ENCODE measurements at regions not wholly inside any gene's neighbourhood (a gene's known extent, or its start where the extent isn't known, plus 50 kb on each side); places are given as distances from the start of the nearest gene placed in this dataset.

DNA sequence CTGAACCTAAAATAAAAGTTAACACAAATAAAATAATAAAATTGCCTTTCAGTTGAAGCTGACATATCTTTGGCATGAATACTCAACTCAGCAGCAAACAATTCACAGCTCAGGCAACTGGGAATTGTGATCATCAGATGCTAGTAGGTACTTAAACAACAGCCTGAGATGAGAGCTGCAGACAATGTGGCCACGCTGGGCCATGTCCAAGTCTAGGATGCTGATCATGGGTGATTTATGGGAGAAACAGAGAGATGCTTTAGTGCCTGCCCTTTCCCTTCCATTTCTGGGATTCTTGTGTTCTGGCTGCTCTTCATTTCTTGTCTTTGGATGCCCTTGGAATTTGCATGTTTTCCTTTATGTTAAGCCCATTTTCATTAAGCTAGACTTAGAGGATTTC, 212.4 kb upstream of the CWC22 start:
- no peak for DNase-seq (ENCODE audit: low spot score)

DNA sequence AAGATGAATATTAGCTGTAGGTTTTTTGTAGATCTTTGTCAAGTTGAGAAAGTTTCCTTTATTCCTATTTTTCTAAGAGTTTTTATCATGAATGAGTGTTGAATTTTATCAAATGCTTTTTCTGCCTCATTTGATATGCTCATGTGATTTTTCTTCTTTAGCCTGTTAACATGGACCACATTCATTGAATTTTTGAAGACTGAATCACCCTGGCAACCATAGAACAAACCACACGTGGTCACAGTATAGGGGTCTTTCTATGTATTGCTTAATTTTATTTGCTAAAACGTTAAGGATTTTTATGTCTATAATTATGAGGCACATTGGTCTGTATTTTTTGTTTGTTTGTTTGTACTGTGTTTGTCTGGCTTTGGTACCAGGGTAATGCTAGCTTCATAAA, 201.7 kb upstream of the CWC22 start:
- DNase-seq (ENCODE audit: low spot score) = no peak

DNA sequence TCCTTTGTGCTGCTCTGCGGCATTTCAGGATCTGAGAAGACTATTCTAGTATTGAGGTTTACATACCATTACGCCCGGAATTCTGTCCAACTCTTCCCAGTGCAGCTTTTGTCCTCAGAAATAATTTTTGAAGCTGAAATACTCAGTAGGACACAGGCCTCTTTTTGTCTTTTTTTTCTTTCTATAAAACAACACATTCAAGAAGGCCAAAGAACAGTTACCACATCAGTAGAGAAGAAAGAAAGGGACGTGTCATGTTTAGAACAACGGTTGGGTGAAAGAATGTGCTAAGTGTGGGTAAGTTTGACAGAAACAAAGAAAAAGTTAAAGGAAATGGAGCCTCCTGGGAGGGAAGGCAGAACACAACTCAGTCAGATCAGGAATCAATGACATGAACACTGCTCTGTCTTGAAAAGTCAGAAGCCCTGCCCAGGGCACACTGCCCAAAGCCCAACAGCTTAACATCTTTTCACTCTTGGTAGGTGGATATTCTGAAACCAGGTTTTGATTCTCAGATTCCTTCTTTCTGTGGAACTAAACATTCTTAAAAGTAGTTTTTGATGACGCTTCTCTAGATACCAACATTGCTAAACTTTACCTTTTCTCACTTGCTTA, 198.6 kb upstream of the CWC22 start:
- no peak for DNase-seq (ENCODE audit: low spot score)

DNA sequence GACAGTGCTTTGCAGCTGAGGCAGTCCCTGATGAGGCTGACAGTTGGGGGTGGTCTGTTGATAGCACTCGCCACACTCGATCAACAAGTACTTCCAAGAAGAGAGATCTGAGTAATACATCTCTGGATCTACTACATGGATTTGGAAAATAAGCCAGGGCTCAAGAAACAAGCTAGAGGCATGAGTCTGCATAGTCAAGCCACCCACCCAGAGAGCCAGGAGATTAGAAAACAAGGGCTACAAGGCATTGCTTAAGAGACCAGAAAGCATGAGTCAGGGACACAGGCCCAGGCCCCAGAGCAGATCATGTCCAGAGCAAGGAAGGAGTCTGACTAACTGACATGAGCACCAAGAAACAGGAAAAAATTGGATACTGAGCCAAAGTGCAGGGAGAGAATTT, 196.9 kb upstream of the CWC22 start:
- DNase-seq (ENCODE audit: low spot score) = no peak

DNA sequence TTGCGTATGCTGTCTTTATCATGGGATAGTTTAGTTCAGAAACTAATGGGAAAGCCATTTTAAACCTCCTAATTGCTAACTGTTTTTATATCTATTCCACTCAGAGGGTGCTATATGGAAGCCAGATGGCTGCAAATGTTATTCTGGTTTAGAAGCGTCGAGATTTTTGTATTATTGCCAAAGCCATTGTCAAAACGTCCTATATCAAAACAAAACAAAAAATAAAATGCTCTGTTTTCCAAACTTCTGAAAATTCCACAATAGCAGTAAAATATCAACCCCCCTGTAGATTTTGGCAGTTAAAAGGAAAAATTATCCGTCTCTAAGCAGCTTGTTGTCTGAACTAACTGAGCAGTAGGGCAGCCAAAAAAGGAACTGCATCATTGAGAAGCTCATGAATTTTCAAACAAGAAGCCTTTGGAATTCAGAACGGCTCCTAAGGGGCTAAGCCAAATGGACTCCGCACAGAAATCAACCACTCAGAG, 195.4 kb upstream of the CWC22 start:
- no peak for DNase-seq (ENCODE audit: low spot score)

DNA sequence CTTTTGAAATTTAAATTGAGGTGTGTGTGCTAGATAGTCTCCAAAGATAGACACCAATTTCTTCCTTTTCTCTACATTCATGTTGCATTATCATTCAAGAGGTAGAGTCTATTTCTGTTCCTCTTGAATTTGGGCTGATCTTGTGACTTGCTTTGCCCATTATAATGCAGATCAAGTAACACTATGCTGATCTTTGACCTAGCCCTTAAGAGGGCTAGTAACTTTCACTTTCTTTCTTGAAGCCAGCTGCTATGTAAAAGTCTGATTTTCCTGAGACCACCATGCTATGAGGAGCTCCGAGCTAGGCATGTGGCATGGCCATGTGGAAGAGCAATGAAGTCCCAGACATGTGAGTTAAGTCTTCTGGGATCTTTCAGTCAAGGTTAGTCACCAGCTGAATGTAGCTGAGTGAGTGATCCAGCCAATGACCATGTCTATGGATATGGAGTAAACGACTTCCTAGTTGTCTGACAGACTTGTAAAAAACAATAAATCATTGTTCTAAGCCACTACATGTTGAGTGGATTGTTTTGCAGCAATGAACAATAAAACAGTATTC, 189.4 kb upstream of the CWC22 start:
- no peak for DNase-seq (ENCODE audit: low spot score)

DNA sequence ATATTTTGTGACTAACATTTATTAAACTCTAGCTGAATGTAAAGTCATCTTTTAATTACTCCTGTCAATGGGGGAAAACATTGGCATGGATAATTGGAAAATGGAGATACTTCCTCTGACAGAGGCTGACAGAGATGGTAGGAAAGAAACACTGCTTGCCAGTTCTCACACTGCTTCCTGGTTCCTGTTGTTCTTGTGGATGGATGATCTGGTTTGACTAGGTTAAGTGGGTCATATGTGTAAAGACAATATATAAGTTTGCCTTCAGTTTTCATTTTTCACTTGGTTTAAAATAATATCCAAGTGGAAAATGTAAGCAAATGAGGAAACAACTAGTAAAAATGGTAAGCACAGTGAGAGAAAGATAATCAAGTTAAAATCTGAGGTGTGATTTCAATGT, 188.8 kb upstream of the CWC22 start:
- DNase-seq (ENCODE audit: low spot score) = no peak

DNA sequence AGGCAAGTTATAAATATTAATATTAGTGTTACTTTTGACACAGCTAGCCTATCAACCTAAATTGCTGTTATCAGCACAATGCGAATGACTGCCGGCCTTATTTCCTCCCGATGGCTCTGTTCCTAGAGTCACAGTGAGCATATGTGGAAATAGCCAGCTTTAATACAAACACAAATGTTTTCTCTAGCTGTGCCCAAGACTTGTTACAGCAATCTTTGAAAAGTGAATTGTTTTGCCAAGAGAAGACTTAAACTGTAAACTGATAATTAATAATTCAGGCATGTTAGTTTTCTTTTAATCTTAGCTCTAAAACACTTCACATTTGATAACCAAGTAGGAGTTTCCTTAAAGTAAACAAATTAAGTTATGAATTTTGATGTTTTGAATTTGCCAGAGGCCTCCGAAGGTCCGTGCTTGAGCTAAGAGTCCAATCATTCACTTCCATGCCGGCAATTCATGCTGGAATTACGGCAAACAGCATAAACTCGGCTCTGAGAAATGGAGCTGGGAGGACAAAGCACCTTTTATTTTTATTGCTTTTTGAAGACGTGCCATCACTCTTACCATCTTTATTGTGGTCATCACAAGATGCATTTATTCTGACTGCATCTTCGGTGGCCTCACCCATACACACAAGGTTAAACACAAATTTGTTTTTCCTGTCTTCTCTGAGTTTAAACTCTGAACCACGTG, 184.5 kb upstream of the CWC22 start:
- DNase-seq (ENCODE audit: low spot score) = no peak

DNA sequence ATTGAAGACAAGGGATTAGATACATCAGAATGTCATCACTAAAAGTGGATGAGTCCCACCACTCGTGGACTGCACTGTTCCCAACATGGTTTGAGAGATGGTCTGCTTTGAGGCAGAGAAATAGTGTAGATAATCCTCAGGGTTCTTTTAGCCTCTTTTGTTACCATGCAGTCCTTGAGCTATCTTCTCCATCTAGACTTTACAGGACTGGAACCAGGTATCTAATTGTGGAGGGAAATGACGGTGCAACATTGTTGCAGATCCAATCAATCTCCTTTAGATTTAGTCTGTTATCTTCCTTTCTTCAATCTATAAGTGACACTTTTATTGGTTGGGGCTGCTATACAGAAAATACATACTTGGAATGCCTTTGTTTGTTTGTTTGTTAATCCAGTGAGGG, 183.8 kb upstream of the CWC22 start:
- DNase-seq (ENCODE audit: low spot score) = no peak

DNA sequence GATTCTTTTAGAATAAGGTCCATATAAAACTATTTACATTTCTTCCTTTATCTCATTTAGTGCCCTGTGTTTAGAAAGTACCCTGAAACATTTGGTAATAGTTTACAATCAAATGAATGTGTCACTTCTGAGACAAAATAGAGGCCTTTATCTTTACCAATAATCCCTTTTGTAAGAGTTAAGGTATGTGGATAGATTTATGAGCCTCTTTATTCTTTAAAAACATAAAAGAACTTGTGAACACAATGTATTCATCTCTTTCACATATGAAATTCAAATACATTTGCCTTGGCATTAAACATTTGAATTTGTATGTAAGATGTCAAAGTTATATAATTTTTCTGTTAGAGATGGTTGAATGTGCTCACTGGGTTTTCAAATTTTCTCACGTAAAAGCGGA, 180.5 kb upstream of the CWC22 start:
- DNase-seq (ENCODE audit: low spot score) = no peak

DNA sequence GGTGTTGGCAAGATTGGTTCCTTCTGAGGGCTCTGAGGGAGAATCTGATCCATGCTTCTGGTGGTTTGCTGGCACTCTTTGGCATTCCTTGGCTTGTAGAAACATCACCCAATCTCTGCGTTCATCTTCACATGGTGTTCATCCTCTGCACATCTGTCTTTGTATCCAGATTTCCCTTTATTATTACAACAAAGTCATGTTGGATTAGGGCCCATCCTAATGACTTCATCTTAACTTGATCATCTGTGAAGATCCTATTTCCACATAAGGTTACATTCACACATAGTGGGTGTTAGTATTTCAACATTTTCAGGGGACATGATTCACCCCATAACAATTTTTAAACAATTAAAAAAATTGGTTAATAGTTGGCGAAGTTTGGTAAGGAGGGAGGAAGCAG, 177.4 kb upstream of the CWC22 start:
- no peak for DNase-seq (ENCODE audit: low spot score)

DNA sequence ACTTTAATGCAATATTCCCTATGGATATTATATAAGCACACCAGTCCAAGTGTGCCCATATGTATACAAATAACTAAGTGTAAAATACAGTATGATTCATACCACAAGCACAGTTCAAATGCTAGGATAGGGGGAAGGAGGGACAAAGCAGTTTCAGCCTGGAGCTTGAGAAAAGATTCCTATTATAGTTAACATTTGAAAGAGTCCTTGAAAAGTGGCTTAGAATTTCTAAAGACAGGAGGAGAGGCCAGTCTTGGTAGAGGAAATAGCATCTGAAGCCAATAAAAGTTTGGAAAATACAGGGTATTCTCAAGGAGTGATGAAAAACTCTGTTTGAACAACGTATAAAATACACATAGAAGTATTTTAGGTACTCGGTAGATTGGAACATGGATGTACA, 173.4 kb upstream of the CWC22 start:
- DNase-seq (ENCODE audit: low spot score) = no peak

DNA sequence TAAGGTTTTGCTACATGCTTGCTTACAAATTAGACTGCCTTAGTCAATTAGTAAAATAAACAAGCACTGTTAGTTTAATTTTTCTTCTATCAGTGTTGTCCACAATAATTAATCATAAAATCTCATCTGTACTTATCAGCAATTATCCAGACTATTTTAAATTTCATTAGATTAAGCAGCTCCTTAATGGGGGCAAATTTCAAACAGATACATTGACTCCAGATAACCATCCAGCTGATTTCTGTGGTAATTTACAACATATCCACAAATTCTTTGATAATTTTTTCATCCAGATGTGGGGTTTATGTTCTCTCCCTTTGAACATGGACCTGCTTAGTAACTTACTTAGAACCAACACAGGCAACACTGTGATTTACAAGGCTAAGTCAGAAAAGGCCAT, 170.4 kb upstream of the CWC22 start:
- no peak for DNase-seq (ENCODE audit: low spot score)

DNA sequence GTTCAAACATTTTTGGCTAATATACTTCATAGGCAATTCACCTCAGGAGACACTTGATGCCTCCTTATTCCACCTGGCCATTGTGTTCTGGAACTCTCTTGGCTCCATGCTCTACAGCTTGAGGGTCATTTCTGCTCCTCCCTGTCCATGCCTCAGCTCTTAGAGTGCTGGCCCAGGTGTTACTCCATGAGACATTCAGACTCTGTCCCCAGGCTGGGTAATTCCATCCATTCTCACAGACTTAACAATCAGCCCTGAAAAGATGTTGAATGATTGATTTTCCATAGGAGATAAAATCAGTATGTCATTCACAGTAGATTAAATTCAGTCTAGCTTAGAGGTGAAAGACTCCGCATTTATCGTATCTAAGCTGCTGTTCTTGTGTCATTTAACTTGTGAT, 168.6 kb upstream of the CWC22 start:
- no peak for DNase-seq (ENCODE audit: low spot score)

DNA sequence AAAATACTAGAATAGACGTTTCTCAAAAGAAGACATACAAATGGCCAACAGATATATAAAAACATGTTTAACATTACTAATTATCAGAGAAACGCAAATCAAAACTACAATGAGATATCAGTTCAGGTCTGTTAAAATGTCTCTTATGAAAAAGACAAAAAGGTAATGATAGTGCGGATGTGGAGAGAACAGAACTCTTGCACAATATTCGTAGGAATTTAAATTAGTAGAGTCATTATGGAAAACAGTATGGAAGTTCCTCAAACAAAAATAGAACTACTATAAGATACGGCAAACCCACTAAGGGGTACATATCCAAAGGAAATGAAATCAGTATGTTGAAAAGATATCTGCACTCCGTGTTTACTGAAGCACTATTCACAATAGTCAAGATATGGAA, 167.5 kb upstream of the CWC22 start:
- no peak for DNase-seq (ENCODE audit: low spot score)

DNA sequence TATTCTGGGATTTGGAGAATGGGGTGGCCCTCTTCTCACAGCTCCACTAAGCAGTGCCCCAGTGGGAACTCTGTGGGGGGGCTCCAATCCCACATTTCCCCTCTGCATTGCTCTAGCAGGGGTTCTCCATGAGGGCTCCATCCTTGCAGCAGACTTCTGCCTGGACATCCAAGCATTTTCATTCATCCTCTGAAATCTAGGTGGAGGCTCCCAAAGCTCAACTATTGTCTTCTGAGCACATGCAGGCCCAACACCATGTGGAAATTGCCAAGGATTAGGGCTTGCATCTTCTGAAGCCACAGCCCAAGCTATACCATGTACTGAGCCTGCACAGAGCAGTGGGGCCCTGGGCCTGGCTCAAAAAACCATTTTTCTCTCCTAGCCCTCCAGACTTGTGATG, 162.4 kb upstream of the CWC22 start:
- no peak for DNase-seq (ENCODE audit: low spot score)

DNA sequence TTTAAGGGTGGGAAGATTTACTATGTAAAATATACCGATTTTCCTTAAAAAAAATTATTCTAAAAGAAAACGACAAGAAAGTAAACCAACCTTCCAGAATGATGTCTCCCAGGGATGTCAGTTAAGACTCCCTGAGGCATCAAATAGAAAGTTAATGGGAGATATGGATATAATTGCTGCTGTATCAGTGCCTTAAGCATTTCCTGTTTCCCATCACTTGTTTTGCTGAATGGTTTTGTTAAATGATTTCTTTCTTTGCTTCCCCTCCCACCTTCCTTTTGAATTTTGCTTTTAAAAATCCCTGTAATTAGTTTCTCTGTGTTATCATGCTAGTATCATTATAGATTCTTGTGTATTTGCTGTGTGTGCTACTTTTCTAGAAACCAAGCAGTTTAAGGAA, 154.3 kb upstream of the CWC22 start:
- DNase-seq (ENCODE audit: low spot score) = no peak

DNA sequence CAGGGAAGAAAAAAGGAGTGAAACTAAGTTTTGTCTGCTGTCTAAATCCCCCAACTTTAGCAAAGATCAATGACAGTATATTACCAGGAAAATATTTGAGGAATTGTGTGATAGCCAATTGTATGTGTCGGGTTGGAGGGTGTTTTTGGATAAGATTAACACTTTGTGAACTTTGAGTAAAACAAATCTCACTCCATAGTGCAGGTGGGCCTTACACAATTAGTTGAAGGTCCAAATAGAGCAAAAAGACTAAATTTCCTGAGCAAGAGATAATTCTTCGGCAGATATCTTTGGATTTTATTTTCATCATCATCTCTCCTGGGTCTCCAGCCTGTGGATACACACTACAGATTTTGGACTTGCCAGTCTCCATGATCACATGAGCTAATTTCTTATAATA, 152.8 kb upstream of the CWC22 start:
- DNase-seq (ENCODE audit: low spot score) = no peak

DNA sequence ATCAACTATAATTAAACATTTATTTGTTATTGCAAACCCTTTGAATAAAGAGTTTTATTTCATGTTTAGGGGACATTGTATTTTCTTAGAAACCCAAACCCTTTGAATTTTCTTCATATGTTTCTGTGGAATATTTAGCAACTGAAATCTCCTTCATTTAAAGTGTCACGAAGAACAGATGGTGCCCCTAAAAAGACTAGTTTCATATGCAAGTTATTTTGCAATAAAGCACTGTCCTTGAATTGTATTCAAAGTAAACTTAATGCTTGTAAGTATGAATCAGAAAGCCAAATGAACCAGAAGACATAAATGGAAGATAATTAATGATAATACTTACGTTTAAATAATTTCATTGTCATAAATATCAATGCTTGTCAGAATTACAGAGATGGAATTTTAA, 151.9 kb upstream of the CWC22 start:
- DNase-seq (ENCODE audit: low spot score) = no peak

DNA sequence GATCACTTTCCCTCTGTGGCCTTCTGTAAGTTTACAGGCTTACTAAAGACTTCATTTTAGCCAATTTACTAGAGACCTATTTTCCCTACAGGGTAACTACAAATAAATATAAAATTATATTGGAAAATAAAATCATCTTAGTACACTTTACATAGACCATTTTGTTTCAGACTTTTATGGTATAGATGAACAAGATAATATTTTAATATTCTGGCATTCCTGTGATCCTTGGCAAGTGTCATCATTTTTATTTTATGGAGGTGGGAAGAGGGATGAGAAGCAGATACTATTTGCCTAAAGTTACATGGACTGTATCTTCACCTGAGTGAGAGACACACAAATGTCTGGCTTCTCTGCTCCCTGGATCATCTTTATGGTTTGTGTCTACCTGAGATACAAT, 149.6 kb upstream of the CWC22 start:
- DNase-seq (ENCODE audit: low spot score) = no peak

DNA sequence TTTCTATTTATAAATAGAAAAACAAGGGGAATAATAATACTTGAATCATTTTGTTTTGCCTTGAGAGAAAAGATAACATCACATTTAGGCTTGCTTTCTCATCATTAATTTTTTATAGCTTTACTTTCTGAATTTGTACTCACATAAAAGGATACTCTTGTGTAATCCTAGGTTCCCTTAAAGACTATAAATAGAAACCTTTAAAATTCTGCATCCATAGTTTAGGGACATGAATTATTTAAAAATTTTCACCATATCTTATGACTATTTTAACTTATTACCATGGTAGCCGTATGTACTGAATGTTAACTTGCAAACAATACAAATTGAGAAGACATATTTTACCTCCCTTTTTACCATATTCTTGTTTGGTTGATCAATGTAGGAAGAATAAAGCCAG, 143.5 kb upstream of the CWC22 start:
- DNase-seq (ENCODE audit: low spot score) = no peak

DNA sequence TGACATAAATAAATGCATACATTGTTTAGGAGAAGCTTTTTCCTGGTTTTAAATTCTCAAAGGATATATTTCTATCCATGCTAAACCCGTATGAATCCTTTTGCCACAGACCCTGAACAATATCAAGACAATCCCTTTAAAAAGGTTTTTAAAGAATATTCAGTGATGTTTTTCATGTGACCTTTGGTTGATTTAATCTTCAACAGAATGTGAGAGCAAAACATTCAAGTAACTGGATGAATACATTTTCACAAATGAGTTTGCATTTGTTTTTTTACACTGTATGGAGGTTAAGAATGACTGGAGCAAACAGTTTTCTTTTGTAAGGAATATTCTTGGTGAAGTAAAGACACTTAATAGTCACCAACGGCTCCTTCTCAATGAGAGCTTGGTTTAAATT, 139.4 kb upstream of the CWC22 start:
- no peak for DNase-seq (ENCODE audit: low spot score)

DNA sequence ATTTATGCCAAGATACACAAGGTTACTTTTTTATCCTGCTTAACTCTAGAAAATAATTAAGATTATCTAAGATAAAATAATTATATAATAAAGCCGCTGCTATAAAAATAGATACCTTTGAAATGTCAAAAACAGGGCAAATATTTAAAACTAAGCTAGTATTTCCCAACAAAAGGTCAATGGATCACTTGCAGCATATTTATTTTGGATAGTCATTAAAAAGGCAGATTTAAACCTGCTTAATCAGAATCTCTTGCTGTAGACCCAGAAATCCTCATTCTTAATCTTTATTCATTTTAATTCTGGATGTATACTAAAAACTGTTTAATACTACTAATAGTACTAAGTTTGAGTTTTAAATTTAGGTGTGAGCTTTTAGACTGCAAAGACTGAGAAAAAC, 139.0 kb upstream of the CWC22 start:
- no peak for DNase-seq (ENCODE audit: low spot score)

DNA sequence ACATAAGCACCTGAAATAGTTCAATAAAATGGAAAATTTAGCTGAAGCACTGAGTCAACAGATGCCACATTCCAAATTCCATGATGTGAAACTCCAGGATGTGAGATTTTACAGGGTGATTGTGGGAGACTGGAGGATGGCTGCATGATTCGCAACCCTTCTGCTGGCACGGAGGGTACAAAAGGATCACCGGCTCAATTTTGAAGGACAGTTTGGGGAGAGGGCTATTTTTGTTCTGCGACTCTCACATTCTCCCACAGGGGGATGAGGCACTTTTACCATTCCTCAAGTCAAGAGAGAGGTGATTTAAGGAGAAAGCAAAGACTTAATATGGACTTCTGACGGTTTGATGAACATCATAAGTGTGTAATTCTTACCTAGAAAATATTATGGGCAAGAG, 138.1 kb upstream of the CWC22 start:
- DNase-seq (ENCODE audit: low spot score) = no peak

Measured in HT-29 (cell line).